NCI-H446 treated with DMSO at 0.1 percent for 48 hours (cell line): ENCODE measurements at regions not wholly inside any gene's neighbourhood (a gene's known extent, or its start where the extent isn't known, plus 50 kb on each side); places are given as distances from the start of the nearest gene placed in this dataset.
"Not testable (repeated sequence)": the region's sequence is repeated elsewhere in the genome, so short reads cannot be mapped to it uniquely, and the experiment has no call there.

Experiments used
- DNase-seq: peaks from one replicate; lab custom pipeline; 2025; lab: John Stamatoyannopoulos, UW

- no peak for DNase-seq
These were observed 165.7 kb upstream of the TSC22D2 start for GRCh38 chr3:150242220-150242936.

- no peak for DNase-seq
These were observed 167.2 kb upstream of the TSC22D2 start for GRCh38 chr3:150240891-150241290.

DNA sequence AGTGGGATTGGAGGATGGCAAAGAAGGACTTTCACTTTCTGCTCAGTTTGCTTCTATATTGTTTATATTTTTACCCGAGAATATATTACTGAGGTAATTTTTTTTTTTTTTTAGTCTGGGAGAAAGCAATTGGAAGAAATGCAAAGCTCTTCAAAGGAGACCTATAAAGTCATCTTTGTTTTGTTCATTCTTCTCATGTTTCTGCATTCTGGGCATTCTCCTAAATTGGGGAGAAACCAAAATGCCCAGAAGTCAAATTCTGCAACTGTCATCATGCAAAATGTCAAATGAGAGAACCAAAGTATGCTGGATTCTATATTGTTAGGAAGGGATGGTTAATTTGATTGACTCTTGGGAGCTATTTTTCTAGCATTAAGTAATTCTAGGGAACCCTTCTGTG lies 168.3 kb upstream of the TSC22D2 start:
- no peak for DNase-seq

- DNase-seq, result no peak
These were observed 169.0 kb upstream of the TSC22D2 start for GRCh38 chr3:150238995-150239619.

DNA sequence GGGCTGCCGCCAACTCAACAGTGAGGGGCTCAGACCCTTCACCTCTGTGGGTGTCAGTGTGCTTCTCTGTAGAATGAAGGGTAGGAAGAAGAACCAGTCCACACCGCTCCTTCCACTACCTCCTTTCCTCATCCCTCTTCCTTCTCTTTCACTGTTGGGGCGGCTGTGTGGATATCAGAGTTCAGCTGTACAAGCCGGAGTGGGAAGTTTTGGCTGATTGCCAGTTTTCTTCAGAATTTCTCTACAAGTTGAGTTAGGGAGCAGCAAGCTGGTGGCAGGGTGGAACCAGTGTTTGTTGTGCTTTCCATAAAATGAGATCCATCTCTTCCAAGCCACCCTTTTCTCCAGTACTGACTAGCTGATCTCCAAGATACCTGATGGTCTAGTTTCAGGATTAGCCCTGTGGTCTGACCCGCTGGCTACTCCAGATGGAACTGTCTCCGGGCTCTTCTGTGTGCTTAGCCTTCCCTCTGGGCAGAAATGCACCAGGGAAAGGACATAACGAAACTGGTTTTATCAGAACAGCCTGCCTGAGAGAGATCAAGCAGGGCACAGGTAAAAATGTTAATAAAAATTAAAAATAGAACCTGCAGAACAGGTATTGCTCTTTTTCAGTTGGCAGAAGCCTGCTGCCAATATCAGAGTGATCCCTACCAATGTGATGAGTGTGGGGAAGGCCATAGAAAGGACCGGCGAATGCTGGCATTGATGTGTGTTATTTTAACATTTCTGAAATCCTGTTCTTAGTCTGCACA lies 169.9 kb upstream of the TSC22D2 start:
- no peak for DNase-seq

GRCh38 chr3:150237490-150237889 lies 170.6 kb upstream of the TSC22D2 start:
- DNase-seq, result peak; percentile 49

DNA sequence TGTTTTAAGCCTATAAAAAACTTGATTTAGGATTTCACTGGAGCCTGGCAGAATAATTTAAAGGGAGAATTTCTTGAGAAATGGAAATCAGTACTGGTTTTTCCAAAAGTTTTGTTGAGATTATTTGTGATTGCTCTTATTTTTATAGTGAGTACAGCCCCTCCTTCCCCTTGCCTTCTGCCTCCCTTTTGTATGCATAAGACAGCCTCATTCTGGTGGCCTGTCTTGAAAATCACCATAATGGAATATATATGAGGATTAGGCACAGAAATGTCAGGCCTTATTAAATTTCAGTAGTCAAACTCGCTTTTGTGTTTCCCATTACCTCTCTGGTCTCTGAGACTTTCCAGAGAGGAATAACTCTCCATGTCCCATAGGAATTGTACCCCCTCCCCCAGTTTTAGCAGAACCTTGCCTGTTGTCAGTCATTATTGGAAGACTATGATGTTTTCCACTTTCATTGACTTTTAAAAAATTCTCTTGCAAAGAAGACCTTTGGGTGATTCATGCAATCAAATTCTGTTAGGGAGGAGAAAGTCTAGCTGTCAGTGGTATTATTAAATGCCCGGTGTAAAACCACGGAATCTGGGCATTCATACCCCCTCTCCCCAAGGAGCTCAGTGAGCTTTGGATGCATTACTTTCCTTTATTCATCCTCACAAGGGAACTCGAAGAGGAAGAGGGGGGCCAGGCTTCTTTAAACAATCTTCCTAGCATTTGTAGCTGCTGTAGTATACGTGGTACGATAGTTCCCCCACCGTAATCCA lies 171.6 kb upstream of the TSC22D2 start:
- DNase-seq, result no peak

DNA sequence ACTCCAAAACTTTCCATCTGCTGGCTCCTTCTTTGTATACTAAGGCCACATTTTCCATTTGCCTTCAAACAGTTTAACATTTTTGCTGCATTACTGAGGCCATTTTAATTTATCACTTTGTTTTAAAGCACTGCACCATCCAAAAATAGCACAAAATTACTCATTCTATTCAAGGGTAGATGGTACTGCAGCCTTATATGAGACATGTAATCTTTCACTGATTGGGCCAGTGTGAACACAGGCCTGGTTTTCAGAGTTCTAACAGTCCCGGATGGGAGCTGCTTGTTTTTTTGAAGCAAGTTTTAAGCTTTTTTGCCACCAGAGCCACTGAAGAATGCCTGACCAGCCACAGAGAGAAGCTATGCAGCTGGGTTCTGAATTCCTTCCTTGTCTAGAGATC lies 172.3 kb upstream of the TSC22D2 start:
- DNase-seq, result no peak

DNA sequence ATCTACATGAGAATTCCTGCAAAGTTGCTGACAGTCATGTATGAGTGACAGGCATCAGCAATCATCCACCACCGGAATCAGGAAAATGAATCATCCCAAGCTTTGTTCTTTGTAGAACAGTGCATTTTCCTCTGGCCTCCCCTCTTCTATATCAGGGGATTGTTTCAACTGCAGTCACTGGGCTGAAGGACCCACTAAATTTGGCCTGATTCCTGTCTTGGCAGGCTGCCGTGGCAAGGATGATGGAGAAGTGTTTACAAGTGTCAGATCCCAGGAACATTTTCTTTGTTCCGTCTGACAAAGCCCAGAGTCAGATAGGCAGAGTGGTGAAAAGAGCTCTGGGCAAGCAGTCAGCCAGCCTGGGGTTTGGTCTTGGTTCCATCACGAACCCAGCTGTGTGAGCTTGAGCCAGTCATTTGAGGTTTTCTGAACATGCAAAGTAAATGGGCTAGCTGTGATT lies 175.1 kb upstream of the TSC22D2 start:
- peak; percentile 96 for DNase-seq

GRCh38 chr3:150230037-150230436 lies 178.1 kb upstream of the TSC22D2 start:
- DNase-seq, result no peak

DNA sequence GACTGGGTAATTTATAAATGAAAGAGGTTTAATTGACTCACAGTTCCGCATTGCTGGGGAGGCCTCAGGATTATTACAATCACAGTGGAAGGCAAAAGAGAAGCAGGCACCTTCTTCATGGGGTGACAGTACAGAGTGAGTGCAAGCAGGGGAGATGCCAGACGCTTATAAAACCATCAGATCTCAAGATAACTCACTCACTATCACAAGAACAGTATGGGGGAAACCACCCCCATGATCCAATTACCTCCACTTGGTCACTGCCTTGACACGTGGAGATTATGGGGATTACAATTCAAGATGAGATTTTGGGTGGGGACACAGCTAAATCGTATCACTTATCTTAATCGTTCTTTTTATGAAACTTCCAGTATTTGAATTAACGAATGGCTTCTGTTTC lies 179.5 kb upstream of the TSC22D2 start:
- not testable (repeated sequence) for DNase-seq

GRCh38 chr3:150227839-150228238 lies 180.3 kb upstream of the TSC22D2 start:
- peak; percentile 41 for DNase-seq

GRCh38 chr3:150225986-150226385 lies 182.1 kb upstream of the TSC22D2 start:
- DNase-seq, result no peak

DNA sequence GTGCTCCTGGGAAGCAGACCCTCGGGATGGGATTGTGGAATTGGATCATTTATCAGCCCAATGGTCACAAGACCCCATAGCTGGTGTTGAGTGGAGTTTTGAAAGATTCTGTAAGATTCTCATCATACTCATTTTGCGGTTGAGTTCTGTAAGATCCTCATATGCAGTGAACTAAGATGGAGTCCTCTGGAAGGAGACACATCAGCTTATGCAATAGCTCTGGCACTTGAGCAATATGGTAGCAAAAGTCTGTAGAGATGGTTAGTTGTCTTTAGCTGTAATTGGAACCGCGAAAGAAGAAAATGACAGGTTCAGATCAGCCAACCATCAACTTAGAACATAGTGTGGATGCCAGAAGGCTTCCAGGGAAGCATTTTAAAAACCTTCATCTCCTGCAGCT lies 184.5 kb upstream of the TSC22D2 start:
- no peak for DNase-seq

DNA sequence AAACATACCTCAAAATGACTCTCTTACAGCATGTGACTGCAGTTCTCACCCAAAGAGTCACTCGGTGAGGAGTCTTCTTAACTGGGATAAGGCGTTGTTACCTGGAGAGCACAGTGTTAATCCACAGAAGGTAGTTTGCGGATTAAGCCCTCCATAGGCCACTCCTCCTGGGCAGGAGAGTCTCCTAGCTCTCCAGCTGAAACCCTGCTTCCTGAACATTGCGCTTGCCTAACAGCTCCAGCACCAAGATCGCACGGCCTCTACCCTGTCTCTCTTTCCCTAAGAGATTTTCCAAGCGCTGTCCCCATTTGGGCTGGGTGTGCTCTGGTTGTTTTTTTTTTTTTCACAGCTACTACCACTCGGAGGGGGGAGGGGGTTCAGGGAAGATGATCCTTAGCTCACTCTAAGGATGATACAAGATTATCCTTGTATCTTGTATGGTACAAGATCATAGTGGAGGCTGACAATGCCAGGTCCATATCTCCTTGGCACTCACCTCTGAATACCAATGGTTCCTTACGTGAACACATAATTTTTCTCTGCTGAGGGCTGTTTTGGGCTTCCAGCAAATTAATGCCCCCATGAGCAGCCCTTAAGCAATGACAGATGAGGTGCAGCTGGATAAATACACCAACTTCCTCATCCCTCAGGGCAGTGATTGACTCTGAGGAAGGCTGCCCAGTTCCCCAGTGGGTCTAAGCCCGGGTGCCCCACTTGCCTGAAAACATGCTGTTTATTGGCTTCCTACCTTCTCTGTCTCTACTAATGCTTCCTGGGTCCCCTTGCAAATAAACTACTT lies 185.2 kb upstream of the TSC22D2 start:
- DNase-seq, result no peak

DNA sequence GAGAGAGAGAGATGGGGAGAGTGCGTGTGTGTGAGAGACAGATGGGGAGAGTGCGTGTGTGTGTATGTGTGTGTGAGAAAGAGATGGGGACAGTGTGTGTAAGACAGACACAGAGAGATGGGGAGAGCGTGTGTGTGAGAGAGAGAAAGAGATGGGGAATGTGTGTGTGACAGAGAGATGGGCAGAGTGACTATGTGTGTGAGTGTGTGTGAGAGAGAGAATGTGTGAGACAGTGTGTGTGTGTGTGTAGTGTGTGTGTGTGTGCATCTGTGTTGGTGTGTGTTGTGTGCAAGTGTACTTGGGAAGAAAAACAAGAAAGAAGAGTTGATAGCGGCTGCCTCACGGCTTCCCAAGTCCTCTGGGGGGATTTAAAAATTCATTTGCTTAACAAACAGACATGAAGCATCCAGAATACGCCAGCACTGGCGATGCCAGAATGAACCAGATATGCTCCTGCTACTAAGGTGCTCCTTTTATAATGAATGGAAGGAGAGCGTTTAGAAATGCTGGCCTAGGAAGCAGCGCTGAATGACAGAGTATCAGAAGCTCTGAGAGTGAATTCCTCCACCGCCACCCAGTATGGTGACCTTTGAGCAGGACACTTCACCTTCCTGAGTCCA lies 186.1 kb upstream of the TSC22D2 start:
- DNase-seq, result no peak

GRCh38 chr3:150220799-150221198 lies 187.3 kb upstream of the TSC22D2 start:
- no peak for DNase-seq

DNA sequence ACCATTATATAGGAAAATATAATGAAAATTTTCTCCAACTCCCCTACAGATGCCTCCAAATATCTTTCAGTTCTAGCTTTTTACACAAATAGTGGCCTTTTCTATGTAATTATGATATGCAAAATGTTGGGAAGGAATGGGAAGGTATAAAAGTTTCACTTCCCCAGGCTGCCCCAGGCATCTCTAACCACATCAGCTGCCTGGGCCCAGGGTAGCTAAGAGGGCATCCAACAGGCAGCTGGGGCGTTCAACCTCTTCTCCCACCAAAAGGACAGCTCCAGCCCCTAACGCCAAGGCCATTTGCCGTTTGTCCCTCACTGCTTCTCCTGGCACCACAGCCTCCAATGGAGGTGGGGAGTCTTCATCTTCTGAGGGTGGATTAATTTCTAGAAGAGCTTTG lies 188.1 kb upstream of the TSC22D2 start:
- DNase-seq, result no peak

DNA sequence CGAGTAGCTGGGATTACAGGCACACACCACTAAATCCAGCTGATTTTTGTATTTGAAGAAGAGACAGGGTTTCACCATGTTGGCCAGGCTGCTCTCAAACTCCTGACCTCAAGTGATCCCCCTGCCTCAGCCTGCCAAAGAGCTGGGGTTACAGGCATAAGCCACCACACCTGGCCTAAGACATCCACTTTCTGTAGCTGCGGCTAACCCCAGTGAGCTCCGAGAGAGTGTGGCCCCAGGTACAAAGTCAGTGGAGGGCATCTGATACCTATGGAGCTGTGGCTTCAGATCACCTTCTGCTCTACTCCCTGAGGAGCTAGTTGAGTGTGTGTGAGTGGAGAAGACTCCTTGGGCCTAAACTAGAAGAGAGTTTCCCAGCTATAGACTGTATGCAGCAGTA lies 189.3 kb upstream of the TSC22D2 start:
- DNase-seq, result no peak

DNA sequence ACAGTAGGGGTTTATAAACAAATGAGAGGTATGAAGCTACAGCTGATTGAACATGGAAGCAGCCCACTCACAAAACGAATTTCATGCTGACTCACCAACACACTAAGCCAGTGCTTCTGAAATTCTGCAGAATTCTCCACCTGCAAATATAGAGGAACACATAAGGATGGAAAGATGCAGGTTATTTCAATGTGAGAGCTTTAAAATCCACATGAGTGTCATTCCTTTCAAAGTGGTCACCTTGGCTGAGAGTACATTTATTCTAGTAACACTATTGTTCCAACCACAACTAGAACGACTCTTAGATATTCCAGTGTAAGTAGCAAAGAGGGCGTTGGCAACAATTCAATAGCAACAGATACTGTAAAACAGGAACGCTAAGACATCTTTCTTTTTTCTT lies 189.9 kb upstream of the TSC22D2 start:
- no peak for DNase-seq

DNA sequence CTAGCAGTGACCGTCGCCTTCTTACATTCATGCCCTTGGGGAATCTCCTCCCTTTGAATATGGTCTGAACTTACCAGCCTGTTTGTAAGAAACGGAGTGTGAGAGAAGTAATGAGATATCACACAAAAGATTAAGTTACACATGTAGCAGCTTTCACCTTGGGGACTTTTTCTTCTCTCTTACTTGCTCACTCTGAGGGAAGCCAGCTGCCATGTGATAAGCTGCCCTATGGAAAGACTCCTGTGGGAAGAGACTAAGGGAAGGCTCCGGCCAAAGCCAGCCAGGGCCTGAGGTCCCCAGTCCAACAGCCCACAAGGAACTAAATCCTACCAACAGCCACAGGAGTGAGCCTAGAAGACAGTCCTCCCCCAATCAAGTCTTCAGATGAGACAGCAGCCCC lies 190.4 kb upstream of the TSC22D2 start:
- DNase-seq, result no peak
